Ascending aorta (tissue), 2 donors: ENCODE measurements at regions not wholly inside any gene's neighbourhood (a gene's known extent, or its start where the extent isn't known, plus 50 kb on each side); places are given as distances from the start of the nearest gene placed in this dataset.
"Not testable (repeated sequence)": the region's sequence is repeated elsewhere in the genome, so short reads cannot be mapped to it uniquely, and the experiment has no call there.

Experiments used
- DNase-seq, 2 donors: peaks; one replicate each; pipeline ENCODE4 v3.0.0-alpha.2; 2019; ENCODE audit warnings: low spot score in 2 of 2
- H3K27ac ChIP-seq, 2 donors: fragments of 200-600 bp; sonication (generic); one replicate each; pipeline ENCODE4 v1.5.1; 2016 to 2017; ENCODE audit warnings: mild to moderate bottlenecking in 1 of 2
- H3K27me3 ChIP-seq: fragments of 200-600 bp; sonication (generic); one replicate; pipeline ENCODE4 v1.5.1; 2017
- H3K36me3 ChIP-seq, 2 donors: fragments of 200-600 bp; sonication (generic); one replicate each; pipeline ENCODE4 v1.5.1; 2016
- H3K4me1 ChIP-seq, 2 donors: fragments of 200-600 bp; sonication (generic); one replicate each; pipeline ENCODE4 v1.5.1; 2016 to 2017; ENCODE audit warnings: mild to moderate bottlenecking in 1 of 2
- H3K4me3 ChIP-seq, 2 donors: fragments of 200-600 bp; sonication (generic); one replicate each; pipeline ENCODE4 v1.5.1; 2016 to 2017; ENCODE audit warnings: mild to moderate bottlenecking in 1 of 2
- H3K9me3 ChIP-seq, 2 donors: fragments of 200-600 bp; sonication (generic); one replicate each; pipeline ENCODE4 v1.5.1; 2016
- CTCF ChIP-seq, 3 experiments: fragments of 200-600 bp in 2 of 3; fragments of 450-650 bp in 1 of 3; sonication (generic) in 2 of 3; IDR thresholded peaks; one replicate each; pipeline ENCODE4 v1.5.1; 2016 to 2019; ENCODE audit warnings: antibody characterized with exemption in 3 of 3, mild to moderate bottlenecking in 1 of 3, moderate library complexity in 1 of 3
- intact Hi-C: fragments of 100-400 bp; cut with DNase I; formaldehyde crosslinking; loops from one replicate; pipeline ENCODE4 v1.15.1; 2023

DNA sequence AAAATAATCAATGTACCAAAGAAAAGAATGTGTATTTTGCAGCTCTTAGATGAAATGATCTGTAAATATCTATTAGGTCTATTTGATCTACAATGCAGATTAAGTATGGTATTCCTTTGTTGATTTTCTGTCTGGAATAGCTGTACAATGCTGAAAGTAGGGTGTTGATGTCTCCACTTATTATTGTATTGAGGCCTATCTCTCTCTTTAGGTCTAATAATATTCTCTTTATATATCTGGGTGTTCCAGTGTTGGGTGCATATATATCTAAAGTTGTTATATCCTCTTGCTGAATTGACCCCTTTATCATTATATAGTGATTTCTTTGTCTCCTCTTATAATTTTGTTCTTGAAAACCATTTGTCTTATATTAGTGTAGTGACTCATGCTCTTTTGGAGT, 885.5 kb upstream of the FOXG1 start:
- H3K4me1 ChIP-seq: no peaks in the 10 kb centered on the region
- TF ChIP-seq CTCF (IDR thresholded peaks at IDR 0.05): no peak
- no peak overlapping the region for H3K27ac ChIP-seq
- DNase-seq: no peak
- intact Hi-C loops: no loop called here
- H3K36me3 ChIP-seq: no peaks in the 10 kb centered on the region
- H3K4me3 ChIP-seq: no peak overlapping the region
- H3K9me3 ChIP-seq: no peaks in the 10 kb centered on the region
- no peaks in the 10 kb centered on the region for H3K27me3 ChIP-seq

GRCh38 chr14:27881646-27882045, 884.9 kb upstream of the FOXG1 start:
- intact Hi-C loops: no loop called here
- H3K27me3 ChIP-seq: no peaks in the 10 kb centered on the region
- H3K36me3 ChIP-seq: no peaks in the 10 kb centered on the region
- H3K9me3 ChIP-seq: no peaks in the 10 kb centered on the region
- no peak overlapping the region for H3K4me3 ChIP-seq
- H3K4me1 ChIP-seq: no peaks in the 10 kb centered on the region
- no peak for TF ChIP-seq CTCF (IDR thresholded peaks at IDR 0.05)
- no peak for DNase-seq
- H3K27ac ChIP-seq: no peak overlapping the region

DNA sequence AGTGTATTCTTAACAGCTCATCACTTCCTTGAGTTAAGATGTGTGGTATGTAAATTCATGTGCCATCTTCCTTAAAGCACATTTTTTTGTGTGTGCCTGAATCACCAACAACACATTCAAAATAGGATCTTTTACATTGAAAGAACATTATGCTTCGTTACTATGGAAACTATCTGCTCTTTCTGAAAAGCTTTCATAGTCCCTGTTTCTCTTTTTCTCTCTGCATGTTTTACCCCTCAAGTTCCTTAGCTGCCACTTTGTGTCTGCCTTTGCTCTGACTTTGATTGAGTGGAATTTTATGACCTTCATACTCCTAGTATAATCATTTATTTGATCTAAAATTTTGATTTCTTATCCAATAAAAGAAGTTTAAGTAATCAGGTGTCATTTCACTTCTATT, 880.3 kb upstream of the FOXG1 start:
- Histone ChIP-seq H3K4me3 (no peak overlapping the region), H3K9me3 (no peaks in the 10 kb centered on the region), H3K36me3 (no peaks in the 10 kb centered on the region), H3K4me1 (no peaks in the 10 kb centered on the region), H3K27ac (no peak overlapping the region), H3K27me3 (no peaks in the 10 kb centered on the region)
- no peak for TF ChIP-seq CTCF (IDR thresholded peaks at IDR 0.05)
- no peak for DNase-seq
- intact Hi-C loops: no loop called here

- no peak for TF ChIP-seq CTCF (IDR thresholded peaks at IDR 0.05)
- no peak for DNase-seq
- H3K27me3 ChIP-seq: no peaks in the 10 kb centered on the region
- no peaks in the 10 kb centered on the region for H3K9me3 ChIP-seq
- intact Hi-C loops: no loop called here
- H3K27ac ChIP-seq: no peak overlapping the region
- H3K36me3 ChIP-seq: no peaks in the 10 kb centered on the region
- no peak overlapping the region for H3K4me3 ChIP-seq
- H3K4me1 ChIP-seq: no peaks in the 10 kb centered on the region
These were observed 876.3 kb upstream of the FOXG1 start for GRCh38 chr14:27890259-27890658.

- H3K27me3 ChIP-seq, H3K4me1 ChIP-seq, H3K4me3 ChIP-seq, H3K36me3 ChIP-seq, H3K27ac ChIP-seq, DNase-seq, intact Hi-C loops, H3K9me3 ChIP-seq: not testable (repeated sequence)
These were observed 858.1 kb upstream of the FOXG1 start for GRCh38 chr14:27908484-27908883.

DNA sequence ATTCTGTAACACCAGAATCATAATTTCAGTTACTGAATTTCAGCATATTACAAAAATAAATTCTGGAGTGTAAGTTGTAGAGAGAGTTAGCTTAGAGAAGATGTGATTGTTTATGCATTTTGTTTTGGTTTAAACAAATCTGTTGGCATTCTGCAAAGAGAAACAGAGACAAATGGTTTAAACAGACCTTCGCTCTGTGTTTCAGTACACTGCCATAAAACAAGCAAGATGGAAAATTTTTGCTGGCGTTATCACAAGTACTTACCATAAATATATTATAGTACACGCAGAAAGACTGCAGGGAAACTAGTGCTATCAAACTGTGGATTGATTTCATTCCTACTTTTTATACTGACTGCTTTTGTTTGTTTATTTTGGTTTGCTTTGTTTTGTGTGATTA, 850.3 kb upstream of the FOXG1 start:
- Histone ChIP-seq H3K4me1 (no peaks in the 10 kb centered on the region), H3K36me3 (no peaks in the 10 kb centered on the region), H3K27me3 (no peaks in the 10 kb centered on the region), H3K27ac (no peak overlapping the region), H3K4me3 (no peak overlapping the region), H3K9me3 (no peaks in the 10 kb centered on the region)
- intact Hi-C loops: no loop called here
- no peak for TF ChIP-seq CTCF (IDR thresholded peaks at IDR 0.05)
- DNase-seq: no peak
